HepG2 (cell line): ENCODE measurements at regions not wholly inside any gene's neighbourhood (a gene's known extent, or its start where the extent isn't known, plus 50 kb on each side); places are given as distances from the start of the nearest gene placed in this dataset.

Experiments used
- BHLHE40 ChIP-seq: IDR thresholded peaks from 2 replicates; pipeline ENCODE4 v1.6.1; 2011; ENCODE audit warnings: low read length, improper control_type of control experiment
- HES4 ChIP-seq: sonication (generic); formaldehyde crosslinking; IDR thresholded peaks from 2 replicates; pipeline ENCODE4 v1.9.0; 2021; ENCODE audit warnings: mild to moderate bottlenecking, missing genetic modification reagents, borderline replicate concordance
- MEIS1 ChIP-seq: sonication (generic); formaldehyde crosslinking; IDR thresholded peaks from 2 replicates; pipeline ENCODE4 v1.9.0; 2021; ENCODE audit warnings: mild to moderate bottlenecking, missing genetic modification reagents, moderate library complexity, borderline replicate concordance
- POLR2AphosphoS5 ChIP-seq: IDR thresholded peaks from 2 replicates; pipeline ENCODE4 v1.6.1; 2012; ENCODE audit warnings: low read depth, low read length
- SP1 ChIP-seq, 2 experiments: fragments of 450-650 bp in 1 of 2; sonication (generic) in 1 of 2; formaldehyde crosslinking in 1 of 2; IDR thresholded peaks; 2 replicates each; pipeline versions ENCODE4 v1.4.0 to v1.6.1; 2016 to 2020; ENCODE audit warnings: missing genetic modification reagents in 1 of 2
- ZNF383 ChIP-seq: sonication (generic); formaldehyde crosslinking; IDR thresholded peaks from 2 replicates; pipeline ENCODE4 v1.4.0; 2020; ENCODE audit warnings: missing genetic modification reagents, mild to moderate bottlenecking, borderline replicate concordance
- ZNF792 ChIP-seq: IDR thresholded peaks from 2 replicates; pipeline ENCODE4 v1.6.1; 2016
- ZNF839 ChIP-seq: sonication (generic); formaldehyde crosslinking; IDR thresholded peaks from 2 replicates; pipeline ENCODE4 v1.4.0; 2020; ENCODE audit warnings: missing genetic modification reagents, mild to moderate bottlenecking, borderline replicate concordance

DNA sequence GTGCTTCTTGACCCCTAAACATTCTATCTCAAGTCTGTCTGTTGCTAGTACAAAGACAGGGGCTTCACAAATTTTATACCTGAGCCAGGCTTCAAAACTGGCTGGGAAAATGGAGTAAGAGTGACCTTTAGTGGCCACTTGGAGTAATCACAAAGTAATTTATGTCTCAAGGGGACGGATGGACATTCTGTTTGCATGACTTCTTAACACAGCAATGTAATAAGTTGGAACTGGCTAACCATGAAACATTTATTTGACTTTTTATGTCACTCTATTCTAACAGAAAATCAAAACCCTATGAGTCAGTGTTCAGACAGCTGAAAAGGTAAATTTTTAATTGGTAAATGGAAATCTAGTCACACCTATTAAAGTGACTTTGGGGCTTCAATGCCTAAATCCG lies 600.6 kb downstream of the ANKRD50 start:
- TF ChIP-seq MEIS1 (no peak), HES4 (no peak), POLR2AphosphoS5 (no peak), BHLHE40 (no peak), ZNF383 (no peak), ZNF792 (no peak), SP1 (IDR thresholded peaks at IDR 0.05) (no peak), SP1 (CRISPR knock-in tag; IDR thresholded peaks at IDR 0.05) (no peak), ZNF839 (CRISPR knock-in tag) (no peak)
